ENCODE measurements at regions not wholly inside any gene's neighbourhood (a gene's known extent, or its start where the extent isn't known, plus 50 kb on each side); places are given as distances from the start of the nearest gene placed in this dataset.

GRCh38 chr1:173267453-173267945, 60.4 kb upstream of the TNFSF4 start:
- H3K27ac Mint-ChIP-seq: no peak overlapping the region
- no peak overlapping the region for H3K4me3 ChIP-seq (ENCODE audit: low read length)
- no peak for TF ChIP-seq CTCF (IDR thresholded peaks at IDR 0.05)
- no peak overlapping the region for H3K27ac ChIP-seq (ENCODE audit: low read depth in 1 of 2, low read length in 2 of 2)
- ChIA-PET CTCF (no interaction called here), POLR2A (no interaction called here)
- no peaks in the 10 kb centered on the region for H3K36me3 ChIP-seq (ENCODE audit: insufficient read depth, low read length)
- no peaks in the 10 kb centered on the region for H3K27me3 Mint-ChIP-seq
- H3K4me1 Mint-ChIP-seq (ENCODE audit: low read depth): peaks cover 3% of the 10 kb centered on the region
- no peaks in the 10 kb centered on the region for H3K27me3 ChIP-seq (ENCODE audit: control insufficient read depth in 1 of 2, insufficient read depth in 2 of 2, low read length in 2 of 2)
- intact Hi-C loops (cut with DNase I, micrococcal nuclease): no loop called here
- H3K4me1 ChIP-seq (ENCODE audit: insufficient read depth, low read length): no peaks in the 10 kb centered on the region
- no peaks in the 10 kb centered on the region for H3K9me3 ChIP-seq (ENCODE audit: control insufficient read depth in 1 of 2, insufficient read depth in 1 of 2, low read length in 2 of 2)
- no peak for DNase-seq
- H3K4me3 Mint-ChIP-seq: no peak overlapping the region
- no peaks in the 10 kb centered on the region for H3K9me3 Mint-ChIP-seq
- no peaks in the 10 kb centered on the region for H3K36me3 Mint-ChIP-seq (ENCODE audit: low read depth)
- no peak for ATAC-seq (ENCODE audit: poor library complexity)

GRCh38 chr1:173268261-173268660, 61.1 kb upstream of the TNFSF4 start:
- no peak overlapping the region for H3K4me3 ChIP-seq (ENCODE audit: low read length)

GRCh38 chr1:173268786-173269277, 61.7 kb upstream of the TNFSF4 start:
- H3K27me3 ChIP-seq (ENCODE audit: control insufficient read depth in 1 of 2, insufficient read depth in 2 of 2, low read length in 2 of 2): no peaks in the 10 kb centered on the region
- no peak for TF ChIP-seq CTCF (IDR thresholded peaks at IDR 0.05)
- DNase-seq (no peak), ATAC-seq (ENCODE audit: poor library complexity) (no peak)
- Mint-ChIP-seq H3K9me3 (no peaks in the 10 kb centered on the region), H3K27ac (no peak overlapping the region), H3K27me3 (no peaks in the 10 kb centered on the region), H3K4me1 (ENCODE audit: low read depth) (peaks cover 3% of the 10 kb centered on the region), H3K4me3 (no peak overlapping the region), H3K36me3 (ENCODE audit: low read depth) (no peaks in the 10 kb centered on the region)
- no peaks in the 10 kb centered on the region for H3K4me1 ChIP-seq (ENCODE audit: insufficient read depth, low read length)
- CTCF ChIA-PET: no interaction called here
- H3K36me3 ChIP-seq (ENCODE audit: insufficient read depth, low read length): no peaks in the 10 kb centered on the region
- POLR2A ChIA-PET: no interaction called here
- intact Hi-C loops (cut with DNase I, micrococcal nuclease): no loop called here
- H3K9me3 ChIP-seq (ENCODE audit: control insufficient read depth in 1 of 2, insufficient read depth in 1 of 2, low read length in 2 of 2): no peaks in the 10 kb centered on the region
- H3K27ac ChIP-seq (ENCODE audit: low read depth in 1 of 2, low read length in 2 of 2): no peak overlapping the region
- H3K4me3 ChIP-seq (ENCODE audit: low read length): no peak overlapping the region

More at GRCh38 chr1:173268261-173268660, 61.1 kb upstream of the TNFSF4 start:
- intact Hi-C loops (cut with DNase I, micrococcal nuclease): no loop called here
- ChIA-PET CTCF (no interaction called here), POLR2A (no interaction called here)
- Histone ChIP-seq H3K4me1 (ENCODE audit: insufficient read depth, low read length) (no peaks in the 10 kb centered on the region), H3K27ac (ENCODE audit: low read depth in 1 of 2, low read length in 2 of 2) (no peak overlapping the region), H3K27me3 (ENCODE audit: control insufficient read depth in 1 of 2, insufficient read depth in 2 of 2, low read length in 2 of 2) (no peaks in the 10 kb centered on the region), H3K36me3 (ENCODE audit: insufficient read depth, low read length) (no peaks in the 10 kb centered on the region), H3K9me3 (ENCODE audit: control insufficient read depth in 1 of 2, insufficient read depth in 1 of 2, low read length in 2 of 2) (no peaks in the 10 kb centered on the region)
- no peak for DNase-seq
- no peak for ATAC-seq (ENCODE audit: poor library complexity)
- no peaks in the 10 kb centered on the region for H3K9me3 Mint-ChIP-seq
- no peaks in the 10 kb centered on the region for H3K36me3 Mint-ChIP-seq (ENCODE audit: low read depth)
- H3K27me3 Mint-ChIP-seq: no peaks in the 10 kb centered on the region
- TF ChIP-seq CTCF (IDR thresholded peaks at IDR 0.05): no peak
- H3K4me1 Mint-ChIP-seq (ENCODE audit: low read depth): peaks cover 3% of the 10 kb centered on the region
- H3K27ac Mint-ChIP-seq: no peak overlapping the region
- H3K4me3 Mint-ChIP-seq: no peak overlapping the region
